ENCODE measurements at regions not wholly inside any gene's neighbourhood (a gene's known extent, or its start where the extent isn't known, plus 50 kb on each side); places are given as distances from the start of the nearest gene placed in this dataset.

GRCh38 chr2:6417050-6417449 lies 448.7 kb downstream of the CMPK2 start:
- no peaks in the 10 kb centered on the region for H3K79me1 ChIP-seq (ENCODE audit: insufficient read depth, low read depth, low read length, poor library complexity, severe bottlenecking)
- no peaks in the 10 kb centered on the region for H3K27me3 ChIP-seq (ENCODE audit: insufficient read depth, low read length)
- H2BK5ac ChIP-seq (ENCODE audit: insufficient read length, low read length) = no peak overlapping the region
- H2AK5ac ChIP-seq (ENCODE audit: insufficient read length, low read length) = no peak overlapping the region
- no peak overlapping the region for H2BK15ac ChIP-seq (ENCODE audit: low read depth, low read length)
- no peak overlapping the region for H3K9ac ChIP-seq (ENCODE audit: extremely low read depth, insufficient read length, low read length)
- H3K18ac ChIP-seq (ENCODE audit: insufficient read length, low read depth, low read length) = no peak overlapping the region
- H3K14ac ChIP-seq (ENCODE audit: insufficient read depth, low read length) = no peak overlapping the region
- Mint-ChIP-seq H3K27ac (no peak overlapping the region), H3K4me1 (peaks cover 0 to 5% of the 10 kb centered on the region in 2 experiments; a peak in 1 of 4 replicates), H3K27me3 (ENCODE audit: low read depth) (no peaks in the 10 kb centered on the region), H3K9me3 (no peaks in the 10 kb centered on the region), H3K4me3 (no peak overlapping the region), H3K36me3 (ENCODE audit: insufficient read depth in 1 of 3, low read depth in 3 of 3) (no peaks in the 10 kb centered on the region; a peak in 1 of 7 replicates)
- H3K56ac ChIP-seq (ENCODE audit: insufficient read length, low read depth, low read length) = no peak overlapping the region
- H3K4me2 ChIP-seq (ENCODE audit: insufficient read depth, insufficient read length, low read length) = no peak overlapping the region
- H2AFZ ChIP-seq (ENCODE audit: low read length) = no peak overlapping the region
- no peaks in the 10 kb centered on the region for H3K23me2 ChIP-seq (ENCODE audit: insufficient read length, low read depth, low read length, poor library complexity, severe bottlenecking)
- no peak overlapping the region for H3K4ac ChIP-seq (ENCODE audit: low read depth, low read length)
- H2BK20ac ChIP-seq (ENCODE audit: low read depth, low read length, poor library complexity, severe bottlenecking) = no peak overlapping the region
- no peak overlapping the region for H4K5ac ChIP-seq (ENCODE audit: insufficient read length, low read depth, low read length)
- no CpG with 5 or more reads among the region's 6 CpGs for WGBS (ENCODE audit: extremely low coverage, insufficient read length, low lambda C conversion rate)
- no peak overlapping the region for H4K8ac ChIP-seq (replicated peaks; ENCODE audit: insufficient read length, low read depth, low read length)
- H3K23ac ChIP-seq (ENCODE audit: insufficient read length, low read depth, low read length) = no peak overlapping the region
- no peaks in the 10 kb centered on the region for H3K4me1 ChIP-seq (ENCODE audit: insufficient read depth, low read length)
- H3K9me3 ChIP-seq (ENCODE audit: control insufficient read depth, low read depth, low read length) = no peaks in the 10 kb centered on the region
- no peak overlapping the region for H2BK120ac ChIP-seq (ENCODE audit: low read depth, low read length, poor library complexity, severe bottlenecking)
- no peak overlapping the region for H4K91ac ChIP-seq (ENCODE audit: insufficient read length, low read depth, low read length)
- no peak overlapping the region for H2BK12ac ChIP-seq (ENCODE audit: insufficient read length, low read depth, low read length)
- TF ChIP-seq CTCF (conservative IDR thresholded peaks at IDR 0.05) = no peak
- no peaks in the 10 kb centered on the region for H4K20me1 ChIP-seq (ENCODE audit: control insufficient read depth, insufficient read depth, insufficient read length)
- no peak overlapping the region for H3T11ph ChIP-seq (ENCODE audit: low read length)
- H3K27ac ChIP-seq (ENCODE audit: insufficient read length, low read depth, low read length) = no peak overlapping the region
- DNase-seq = no peak
- no peaks in the 10 kb centered on the region for H3K79me2 ChIP-seq (ENCODE audit: insufficient read depth, low read length)

All from H9 (cell line).